Mammary epithelial cell (primary cell): ENCODE measurements at regions not wholly inside any gene's neighbourhood (a gene's known extent, or its start where the extent isn't known, plus 50 kb on each side); places are given as distances from the start of the nearest gene placed in this dataset.

ENCODE experiments used
- EZH2 ChIP-seq: IDR thresholded peaks from 2 replicates; pipeline ENCODE4 v1.6.1; 2012; ENCODE audit warnings: low read length, inconsistent platforms, borderline replicate concordance
- TF ChIP-seq, protein P1 (sequence below), 2 donors: IDR thresholded peaks in 1 of 2; conservative IDR thresholded peaks in 1 of 2; 2 replicates each; pipeline ENCODE4 v1.5.1; 2011 to 2012; ENCODE audit warnings: inconsistent platforms in 2 of 2, low read length in 2 of 2, mild to moderate bottlenecking in 2 of 2, control low read depth in 1 of 2, low read depth in 1 of 2; ENCODE audit not compliant: insufficient read depth in 1 of 2; ENCODE audit errors: extremely low read depth in 1 of 2

DNA sequence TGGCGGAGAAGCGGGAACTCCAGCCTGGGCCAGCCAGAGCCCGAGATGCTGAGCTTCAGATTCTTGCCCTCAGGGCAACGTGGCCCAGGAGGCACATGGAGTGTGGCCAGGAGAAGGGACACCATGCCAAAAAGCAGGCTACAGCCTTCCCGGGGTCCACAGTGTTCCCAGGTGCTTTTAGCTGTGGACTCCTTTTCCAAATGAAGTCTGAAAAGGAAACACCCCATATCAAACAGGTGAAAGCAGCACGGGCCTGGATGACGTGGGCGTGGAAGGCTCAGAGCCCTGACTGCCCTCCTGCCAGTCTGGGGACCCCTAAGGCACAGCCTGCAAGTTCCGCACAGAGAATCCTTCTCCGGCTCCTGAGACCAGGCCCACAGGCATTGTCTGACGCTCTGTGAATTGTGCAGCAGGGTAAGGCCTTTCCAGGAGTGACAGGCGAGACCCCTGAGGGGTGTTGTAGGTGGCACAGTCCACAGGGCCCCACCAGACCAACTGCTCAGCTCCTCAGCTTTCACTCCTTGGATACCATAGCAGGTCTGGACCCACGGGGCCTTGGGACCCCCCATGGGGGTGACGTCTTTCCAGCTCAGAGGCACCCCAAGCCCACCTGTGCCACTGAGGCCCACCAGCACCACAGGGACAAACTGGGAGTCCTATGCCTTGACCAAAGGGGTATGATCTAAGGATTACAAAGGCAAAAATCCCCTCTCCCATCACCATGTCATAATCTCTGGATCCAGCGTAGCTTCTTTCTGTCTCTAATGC lies 69.6 kb upstream of the RAB6C start:
- TF ChIP-seq EZH2: no peak
- TF ChIP-seq, protein P1, sequence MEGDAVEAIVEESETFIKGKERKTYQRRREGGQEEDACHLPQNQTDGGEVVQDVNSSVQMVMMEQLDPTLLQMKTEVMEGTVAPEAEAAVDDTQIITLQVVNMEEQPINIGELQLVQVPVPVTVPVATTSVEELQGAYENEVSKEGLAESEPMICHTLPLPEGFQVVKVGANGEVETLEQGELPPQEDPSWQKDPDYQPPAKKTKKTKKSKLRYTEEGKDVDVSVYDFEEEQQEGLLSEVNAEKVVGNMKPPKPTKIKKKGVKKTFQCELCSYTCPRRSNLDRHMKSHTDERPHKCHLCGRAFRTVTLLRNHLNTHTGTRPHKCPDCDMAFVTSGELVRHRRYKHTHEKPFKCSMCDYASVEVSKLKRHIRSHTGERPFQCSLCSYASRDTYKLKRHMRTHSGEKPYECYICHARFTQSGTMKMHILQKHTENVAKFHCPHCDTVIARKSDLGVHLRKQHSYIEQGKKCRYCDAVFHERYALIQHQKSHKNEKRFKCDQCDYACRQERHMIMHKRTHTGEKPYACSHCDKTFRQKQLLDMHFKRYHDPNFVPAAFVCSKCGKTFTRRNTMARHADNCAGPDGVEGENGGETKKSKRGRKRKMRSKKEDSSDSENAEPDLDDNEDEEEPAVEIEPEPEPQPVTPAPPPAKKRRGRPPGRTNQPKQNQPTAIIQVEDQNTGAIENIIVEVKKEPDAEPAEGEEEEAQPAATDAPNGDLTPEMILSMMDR (conservative IDR thresholded peaks at IDR 0.05 in 1 of 2, IDR thresholded peaks at IDR 0.05 in 1 of 2; ENCODE audit: extremely low read depth in 1 of 2, insufficient read depth in 1 of 2, low read depth in 1 of 2, low read length in 2 of 2): no peak
